HepG2 (cell line): ENCODE measurements at regions not wholly inside any gene's neighbourhood (a gene's known extent, or its start where the extent isn't known, plus 50 kb on each side); places are given as distances from the start of the nearest gene placed in this dataset.

Experiments used
- EP300 ChIP-seq, 3 experiments: sonication (generic) in 1 of 3; formaldehyde crosslinking in 1 of 3; IDR thresholded peaks; 2 replicates each; pipeline versions ENCODE4 v1.5.1 to v1.6.1; 2011 to 2020; ENCODE audit warnings: low read depth in 2 of 3, low read length in 2 of 3, borderline replicate concordance in 1 of 3, improper control_type of control experiment in 1 of 3, mild to moderate bottlenecking in 1 of 3, missing genetic modification reagents in 1 of 3, moderate library complexity in 1 of 3
- HDAC2 ChIP-seq: sonication (generic); formaldehyde crosslinking; IDR thresholded peaks from 2 replicates; pipeline ENCODE4 v1.4.0; 2020; ENCODE audit warnings: missing genetic modification reagents
- MEIS2 ChIP-seq: sonication (generic); formaldehyde crosslinking; IDR thresholded peaks from 2 replicates; pipeline ENCODE4 v1.9.0; 2021; ENCODE audit warnings: mild to moderate bottlenecking, missing genetic modification reagents
- NFIC ChIP-seq: IDR thresholded peaks from 2 replicates; pipeline ENCODE4 v1.6.1; 2012; ENCODE audit warnings: mild to moderate bottlenecking, low read length, inconsistent platforms
- POLR2A ChIP-seq, 2 experiments: IDR thresholded peaks; 2 replicates each; pipeline ENCODE4 v1.6.1; 2011; ENCODE audit warnings: low read depth in 2 of 2, low read length in 2 of 2, mild to moderate bottlenecking in 1 of 2, moderate library complexity in 1 of 2; ENCODE audit not compliant: insufficient read depth in 1 of 2
- ZNF326 ChIP-seq: sonication (generic); formaldehyde crosslinking; IDR thresholded peaks from 2 replicates; pipeline ENCODE4 v1.4.0; 2020; ENCODE audit warnings: missing genetic modification reagents, borderline replicate concordance

DNA sequence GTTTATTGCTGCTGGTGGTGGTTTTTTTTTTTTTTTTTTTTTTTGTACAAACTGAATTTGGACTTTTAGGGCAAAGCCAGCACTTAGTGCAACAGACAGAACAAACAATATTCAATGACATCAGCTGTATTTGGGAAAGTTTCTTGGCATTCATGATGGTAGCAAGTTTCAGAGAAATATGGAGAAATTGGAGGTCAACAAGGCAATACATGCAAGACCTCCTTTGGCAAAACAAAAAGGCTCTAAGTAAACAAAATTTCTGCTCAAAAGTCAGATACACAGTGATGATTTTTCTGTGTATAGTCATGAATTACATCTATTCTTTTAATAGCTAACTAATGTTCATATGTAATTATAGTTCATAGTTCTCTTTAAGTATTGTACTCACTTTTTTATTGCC lies 612.5 kb upstream of the LUZP2 start:
- TF ChIP-seq MEIS2 (no peak), EP300 (IDR thresholded peaks at IDR 0.05; ENCODE audit: low read depth in 2 of 2, low read length in 2 of 2) (no peak), EP300 (CRISPR knock-in tag; IDR thresholded peaks at IDR 0.05; ENCODE audit: borderline replicate concordance) (no peak), HDAC2 (CRISPR knock-in tag) (no peak), NFIC (no peak), ZNF326 (CRISPR knock-in tag) (no peak), POLR2A (IDR thresholded peaks at IDR 0.05; ENCODE audit: insufficient read depth in 1 of 2, low read depth in 2 of 2, low read length in 2 of 2) (no peak)
